SK-N-SH (cell line): ENCODE measurements at regions not wholly inside any gene's neighbourhood (a gene's known extent, or its start where the extent isn't known, plus 50 kb on each side); places are given as distances from the start of the nearest gene placed in this dataset.

Experiments
- CHD2 ChIP-seq: fragments of 150-350 bp; IDR thresholded peaks from 2 replicates; pipeline ENCODE4 v1.6.1; 2018; ENCODE audit warnings: low read length; ENCODE audit not compliant: partially characterized antibody
- CTCF ChIP-seq: fragments of 200-600 bp; sonication (generic); IDR thresholded peaks from 2 replicates; pipeline ENCODE4 v1.6.1; 2017; ENCODE audit warnings: antibody characterized with exemption, mild to moderate bottlenecking, moderate library complexity
- EP300 ChIP-seq, 2 experiments: IDR thresholded peaks; 2 replicates each; pipeline versions ENCODE4 v1.4.0 to v1.6.1; 2012; ENCODE audit warnings: borderline replicate concordance in 1 of 2, low read depth in 1 of 2, low read length in 1 of 2
- EZH2phosphoT487 ChIP-seq: fragments of 200-600 bp; sonication (generic); IDR thresholded peaks from 2 replicates; pipeline ENCODE4 v1.6.1; 2017; ENCODE audit warnings: low read depth, mixed run types, mild to moderate bottlenecking, antibody characterized with exemption, moderate library complexity, borderline replicate concordance
- MAX ChIP-seq: IDR thresholded peaks from 2 replicates; pipeline ENCODE4 v1.4.0; 2012; ENCODE audit warnings: low read depth
- POLR2AphosphoS5 ChIP-seq: IDR thresholded peaks from 2 replicates; pipeline ENCODE4 v1.6.1; 2012; ENCODE audit warnings: low read depth, low read length
- RAD21 ChIP-seq: IDR thresholded peaks from 2 replicates; pipeline ENCODE4 v1.6.1; 2012; ENCODE audit warnings: mild to moderate bottlenecking, low read length
- RCOR1 ChIP-seq: fragments of 150-350 bp; IDR thresholded peaks from 2 replicates; pipeline ENCODE4 v1.6.1; 2017; ENCODE audit warnings: antibody characterized with exemption, low read length
- REST ChIP-seq: IDR thresholded peaks from 2 replicates; pipeline ENCODE4 v1.6.1; 2012; ENCODE audit warnings: mild to moderate bottlenecking, low read depth, low read length, moderate library complexity
- RFX5 ChIP-seq: IDR thresholded peaks from 2 replicates; pipeline ENCODE4 v1.6.1; 2012; ENCODE audit warnings: mild to moderate bottlenecking, improper control_type of control experiment, low read length
- SMC3 ChIP-seq: IDR thresholded peaks from 2 replicates; pipeline ENCODE4 v1.6.1; 2012; ENCODE audit warnings: low read depth, low read length, improper control_type of control experiment
- USF2 ChIP-seq: fragments of 150-350 bp; IDR thresholded peaks from 2 replicates; pipeline ENCODE4 v1.6.1; 2017; ENCODE audit warnings: antibody characterized with exemption, low read length, low read depth, borderline replicate concordance

- TF ChIP-seq CHD2 = no peak
- TF ChIP-seq MAX = no peak
- no peak for TF ChIP-seq CTCF
- no peak for TF ChIP-seq REST
- no peak for TF ChIP-seq SMC3
- TF ChIP-seq EP300 (IDR thresholded peaks at IDR 0.05; ENCODE audit: borderline replicate concordance in 1 of 2, low read depth in 1 of 2, low read length in 1 of 2) = no peak
- no peak for TF ChIP-seq EZH2phosphoT487
- TF ChIP-seq RFX5 = no peak
- TF ChIP-seq POLR2AphosphoS5 = no peak
- TF ChIP-seq RCOR1 = no peak
- no peak for TF ChIP-seq RAD21
- TF ChIP-seq USF2 = no peak
Measured at GRCh38 chr1:79551321-79551720, 544.8 kb upstream of the ADGRL4 start.
